ENCODE measurements at regions not wholly inside any gene's neighbourhood (a gene's known extent, or its start where the extent isn't known, plus 50 kb on each side); places are given as distances from the start of the nearest gene placed in this dataset.

- 53 to 64% (median 56%) methylated on average over 2 of the region's 2 CpGs for WGBS, 3 donors
- Histone ChIP-seq H3K4me1 (ENCODE audit: insufficient read depth) (no peaks in the 10 kb centered on the region), H3K36me3 (no peaks in the 10 kb centered on the region), H3K27ac (no peak overlapping the region), H3K27me3 (no peaks in the 10 kb centered on the region), H3K4me3 (no peak overlapping the region), H3K9me3 (no peaks in the 10 kb centered on the region)
- TF ChIP-seq EP300 (IDR thresholded peaks at IDR 0.05) = no peak
- no peak for TF ChIP-seq CTCF (IDR thresholded peaks at IDR 0.05)
- intact Hi-C loops (cut with DNase I) = loop anchor here in 1 of 4 donors (10.0 kb wide), 1 partner anchor 58 kb away; no protein-coding TSS in a partner anchor
- DNase-seq = no peak
Measured at GRCh38 chr17:34436607-34437006, 73.6 kb upstream of the CCL1 start.

- no peak for DNase-seq
- no peaks in the 10 kb centered on the region for H3K4me1 ChIP-seq (ENCODE audit: insufficient read depth)
- H3K4me3 ChIP-seq = no peak overlapping the region
- no peaks in the 10 kb centered on the region for H3K9me3 ChIP-seq
- intact Hi-C loops (cut with DNase I) = loop anchor here in 1 of 4 donors (10.0 kb wide), 1 partner anchor 59 kb away; no protein-coding TSS in a partner anchor
- no peak overlapping the region for H3K27ac ChIP-seq
- TF ChIP-seq POLR2A (IDR thresholded peaks at IDR 0.05) (no peak), EP300 (IDR thresholded peaks at IDR 0.05) (no peak), CTCF (IDR thresholded peaks at IDR 0.05) (no peak)
- no peaks in the 10 kb centered on the region for H3K36me3 ChIP-seq
- WGBS, 3 donors = 15 to 25% (median 24%) methylated on average over 6 of the region's 6 CpGs
- no peaks in the 10 kb centered on the region for H3K27me3 ChIP-seq
Measured at GRCh38 chr17:34435182-34435928, 72.3 kb upstream of the CCL1 start.

DNA sequence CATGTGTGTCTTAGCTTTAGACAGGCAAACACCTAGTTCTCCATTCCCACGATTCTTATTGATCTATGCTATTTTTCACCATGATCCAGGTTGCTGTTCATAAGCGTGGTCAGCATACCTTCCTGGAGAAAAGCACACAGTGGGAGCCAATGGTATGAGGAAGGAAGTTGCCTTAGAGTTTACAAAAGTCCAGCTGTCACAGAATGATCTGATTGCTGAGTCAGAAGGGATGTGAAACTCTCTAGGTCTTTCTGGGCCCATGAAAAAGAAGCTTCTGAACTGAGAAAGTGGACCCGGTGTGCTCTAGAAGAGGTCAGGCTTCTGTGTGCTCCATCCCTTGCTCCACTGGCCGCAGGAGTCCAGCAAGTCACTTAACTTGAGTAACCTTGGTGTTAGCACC is 71.0 kb upstream of the CCL1 start:
- H3K4me3 ChIP-seq = no peak overlapping the region
- no peaks in the 10 kb centered on the region for H3K4me1 ChIP-seq (ENCODE audit: insufficient read depth)
- intact Hi-C loops (cut with DNase I) = loop anchor here in 1 of 4 donors (10.0 kb wide), 1 partner anchor 61 kb away; no protein-coding TSS in a partner anchor
- no peaks in the 10 kb centered on the region for H3K36me3 ChIP-seq
- H3K9me3 ChIP-seq = no peaks in the 10 kb centered on the region
- no peak for DNase-seq
- TF ChIP-seq EP300 (IDR thresholded peaks at IDR 0.05) (no peak), POLR2A (IDR thresholded peaks at IDR 0.05) (no peak), CTCF (IDR thresholded peaks at IDR 0.05) (no peak)
- H3K27me3 ChIP-seq = no peaks in the 10 kb centered on the region
- H3K27ac ChIP-seq = no peak overlapping the region
- 70 to 74% (median 73%) methylated on average over 4 of the region's 4 CpGs for WGBS, 3 donors

- no peak for TF ChIP-seq POLR2A (IDR thresholded peaks at IDR 0.05)
- no peak for TF ChIP-seq EP300 (IDR thresholded peaks at IDR 0.05)
- no peak for TF ChIP-seq CTCF (IDR thresholded peaks at IDR 0.05)
- intact Hi-C loops (cut with DNase I) = loop anchor here in 3 of 4 donors (5.0 to 10.0 kb wide), 4 partner anchors 210 to 700 kb away; partner anchors contain the start of genes FNDC8 (in 1 of the 3) and RAD51D (in 1 of the 3)
Measured at GRCh38 chr17:34424814-34425491, 61.9 kb upstream of the CCL1 start.

More at GRCh38 chr17:34424814-34425491, 61.9 kb upstream of the CCL1 start:
- no peak for DNase-seq
- Histone ChIP-seq H3K36me3 (no peaks in the 10 kb centered on the region), H3K27ac (no peak overlapping the region), H3K9me3 (no peaks in the 10 kb centered on the region), H3K27me3 (no peaks in the 10 kb centered on the region), H3K4me3 (no peak overlapping the region), H3K4me1 (ENCODE audit: insufficient read depth) (no peaks in the 10 kb centered on the region)
- WGBS, 3 donors = 21 to 27% (median 21%) methylated on average over 13 to 14 of the region's 14 CpGs
